ENCODE measurements at regions not wholly inside any gene's neighbourhood (a gene's known extent, or its start where the extent isn't known, plus 50 kb on each side); places are given as distances from the start of the nearest gene placed in this dataset.
A peak's percentile ranks its signal among the peaks of the same experiment; 100 is the strongest.

DNA sequence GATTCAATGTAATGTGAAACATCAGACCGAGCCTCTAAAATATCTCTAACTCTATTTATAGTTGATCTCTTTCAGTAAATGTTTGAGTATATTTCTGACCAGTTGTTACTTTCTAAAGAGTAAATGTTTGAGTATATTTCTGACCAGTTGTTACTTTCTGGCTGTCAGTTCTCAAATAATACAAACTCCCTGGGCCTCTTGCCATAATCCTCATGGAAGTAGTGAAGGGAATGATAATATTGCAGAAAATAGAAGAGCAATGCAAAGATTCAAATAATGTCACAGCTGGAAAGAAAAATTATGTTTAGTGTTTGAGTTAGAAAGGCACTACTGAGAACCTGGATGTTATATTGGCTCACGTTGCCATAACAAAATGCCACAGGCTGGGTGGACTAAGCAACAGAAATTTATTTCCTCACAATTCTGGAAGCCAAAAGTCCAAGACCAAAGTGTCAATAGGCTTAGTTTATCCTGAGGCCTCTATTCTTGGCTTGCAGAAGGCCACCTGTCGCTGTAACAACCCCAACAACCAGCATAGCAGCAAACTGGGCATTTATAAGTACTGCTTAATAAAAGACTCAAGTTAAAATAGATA lies 470.6 kb upstream of the BCHE start:
- no peaks in the 10 kb centered on the region for H3K27me3 ChIP-seq (ENCODE audit: insufficient read depth)
- no peak overlapping the region for H3K9ac ChIP-seq
- ChIA-PET POLR2A (no interaction called here), CTCF (no interaction called here)
- no peaks in the 10 kb centered on the region for H4K20me1 ChIP-seq (ENCODE audit: insufficient read depth)
- no peaks in the 10 kb centered on the region for H3K4me1 ChIP-seq (ENCODE audit: control insufficient read depth in 1 of 2, insufficient read depth in 2 of 2, low read depth in 1 of 2, low read length in 1 of 2)
- no peak overlapping the region for H2AFZ ChIP-seq (ENCODE audit: low read depth)
- H3K4me3 ChIP-seq (ENCODE audit: low read depth in 2 of 2, low read length in 1 of 2): no peak overlapping the region
- H3K36me3 ChIP-seq (replicated peaks in 1 of 2; ENCODE audit: control insufficient read depth in 1 of 2, insufficient read depth in 2 of 2, low read length in 1 of 2): no peaks in the 10 kb centered on the region
- no peaks in the 10 kb centered on the region for H3K9me2 ChIP-seq
- no peak overlapping the region for H3K4me2 ChIP-seq
- no peak for DNase-seq
- H3F3A ChIP-seq (replicated peaks; ENCODE audit: insufficient read depth): no peaks in the 10 kb centered on the region
- H3K79me2 ChIP-seq (ENCODE audit: insufficient read depth): no peaks in the 10 kb centered on the region
- WGBS (ENCODE audit: low lambda C conversion rate): 8% methylated on average over 3 of the region's 3 CpGs
- H3K9me3 ChIP-seq: no peaks in the 10 kb centered on the region
- H3K27ac ChIP-seq (ENCODE audit: low read depth in 2 of 2, low read length in 1 of 2): no peak overlapping the region
- no peak for TF ChIP-seq FOSL2 (IDR thresholded peaks at IDR 0.05; ENCODE audit: borderline replicate concordance, low read depth)

DNA sequence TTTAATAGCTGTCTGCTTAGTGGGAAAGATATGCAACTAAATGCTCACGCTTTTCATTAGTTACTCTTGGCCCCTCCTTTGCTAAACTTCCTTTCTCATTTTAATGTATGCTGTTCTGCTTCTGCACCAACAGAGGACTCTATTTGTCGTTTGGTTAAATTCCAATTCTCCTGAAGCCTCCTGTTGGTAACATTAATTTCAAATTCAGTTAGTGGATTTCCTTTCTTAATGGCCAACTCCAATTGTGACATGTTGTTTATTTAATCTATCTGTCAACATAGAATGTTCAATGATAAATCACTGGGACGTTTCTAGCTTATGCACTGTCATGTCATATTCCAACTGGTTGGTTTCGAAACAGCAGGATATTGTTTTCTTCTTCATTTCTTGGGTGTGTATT lies 467.4 kb upstream of the BCHE start:
- Histone ChIP-seq H2AFZ (ENCODE audit: low read depth) (no peak overlapping the region), H3K4me1 (ENCODE audit: control insufficient read depth in 1 of 2, insufficient read depth in 2 of 2, low read depth in 1 of 2, low read length in 1 of 2) (no peaks in the 10 kb centered on the region), H3K79me2 (ENCODE audit: insufficient read depth) (no peaks in the 10 kb centered on the region), H3K4me2 (no peak overlapping the region), H3K36me3 (replicated peaks in 1 of 2; ENCODE audit: control insufficient read depth in 1 of 2, insufficient read depth in 2 of 2, low read length in 1 of 2) (no peaks in the 10 kb centered on the region), H3K27ac (ENCODE audit: low read depth in 2 of 2, low read length in 1 of 2) (no peak overlapping the region), H3K9ac (no peak overlapping the region), H4K20me1 (ENCODE audit: insufficient read depth) (no peaks in the 10 kb centered on the region), H3K9me3 (no peaks in the 10 kb centered on the region), H3F3A (replicated peaks; ENCODE audit: insufficient read depth) (no peaks in the 10 kb centered on the region), H3K4me3 (ENCODE audit: low read depth in 2 of 2, low read length in 1 of 2) (no peak overlapping the region), H3K9me2 (no peaks in the 10 kb centered on the region), H3K27me3 (ENCODE audit: insufficient read depth) (no peaks in the 10 kb centered on the region)
- 9% methylated on average over 4 of the region's 4 CpGs for WGBS (ENCODE audit: low lambda C conversion rate)
- CTCF ChIA-PET: no interaction called here
- POLR2A ChIA-PET: no interaction called here
- no peak for DNase-seq
- no peak for TF ChIP-seq MEF2A (IDR thresholded peaks at IDR 0.05; ENCODE audit: borderline replicate concordance, low read depth)
- TF ChIP-seq JUND (IDR thresholded peaks at IDR 0.05): no peak
- TF ChIP-seq, protein P1, sequence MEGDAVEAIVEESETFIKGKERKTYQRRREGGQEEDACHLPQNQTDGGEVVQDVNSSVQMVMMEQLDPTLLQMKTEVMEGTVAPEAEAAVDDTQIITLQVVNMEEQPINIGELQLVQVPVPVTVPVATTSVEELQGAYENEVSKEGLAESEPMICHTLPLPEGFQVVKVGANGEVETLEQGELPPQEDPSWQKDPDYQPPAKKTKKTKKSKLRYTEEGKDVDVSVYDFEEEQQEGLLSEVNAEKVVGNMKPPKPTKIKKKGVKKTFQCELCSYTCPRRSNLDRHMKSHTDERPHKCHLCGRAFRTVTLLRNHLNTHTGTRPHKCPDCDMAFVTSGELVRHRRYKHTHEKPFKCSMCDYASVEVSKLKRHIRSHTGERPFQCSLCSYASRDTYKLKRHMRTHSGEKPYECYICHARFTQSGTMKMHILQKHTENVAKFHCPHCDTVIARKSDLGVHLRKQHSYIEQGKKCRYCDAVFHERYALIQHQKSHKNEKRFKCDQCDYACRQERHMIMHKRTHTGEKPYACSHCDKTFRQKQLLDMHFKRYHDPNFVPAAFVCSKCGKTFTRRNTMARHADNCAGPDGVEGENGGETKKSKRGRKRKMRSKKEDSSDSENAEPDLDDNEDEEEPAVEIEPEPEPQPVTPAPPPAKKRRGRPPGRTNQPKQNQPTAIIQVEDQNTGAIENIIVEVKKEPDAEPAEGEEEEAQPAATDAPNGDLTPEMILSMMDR (IDR thresholded peaks at IDR 0.05): peak; percentile 18; the same call in 1 of the 2 replicates
- TF ChIP-seq GABPA (IDR thresholded peaks at IDR 0.05; ENCODE audit: low read depth): no peak

DNA sequence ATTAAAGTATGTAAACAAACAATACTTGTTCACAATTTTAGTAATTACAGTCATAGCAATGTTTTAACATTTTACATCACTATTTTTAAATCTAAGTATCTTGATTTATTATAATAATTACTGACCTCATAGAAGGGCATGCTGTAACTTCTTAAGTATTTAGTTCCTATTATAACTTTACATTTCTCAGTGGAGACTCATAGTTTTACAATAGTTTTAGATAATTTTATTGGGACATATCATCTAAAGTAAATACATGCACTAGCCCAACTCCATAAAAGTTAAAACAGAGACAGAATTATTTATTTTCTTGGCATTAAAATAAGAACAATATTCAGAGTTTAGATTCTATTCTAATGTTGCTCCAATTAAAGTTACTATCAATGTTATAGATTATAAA lies 466.5 kb upstream of the BCHE start:
- Histone ChIP-seq H3K9ac (no peak overlapping the region), H3K4me2 (no peak overlapping the region), H3K4me1 (ENCODE audit: control insufficient read depth in 1 of 2, insufficient read depth in 2 of 2, low read depth in 1 of 2, low read length in 1 of 2) (no peaks in the 10 kb centered on the region), H3K36me3 (replicated peaks in 1 of 2; ENCODE audit: control insufficient read depth in 1 of 2, insufficient read depth in 2 of 2, low read length in 1 of 2) (no peaks in the 10 kb centered on the region), H3K4me3 (ENCODE audit: low read depth in 2 of 2, low read length in 1 of 2) (no peak overlapping the region), H4K20me1 (ENCODE audit: insufficient read depth) (no peaks in the 10 kb centered on the region), H3F3A (replicated peaks; ENCODE audit: insufficient read depth) (no peaks in the 10 kb centered on the region), H3K9me3 (no peaks in the 10 kb centered on the region), H3K27ac (ENCODE audit: low read depth in 2 of 2, low read length in 1 of 2) (no peak overlapping the region), H2AFZ (ENCODE audit: low read depth) (no peak overlapping the region), H3K9me2 (no peaks in the 10 kb centered on the region), H3K79me2 (ENCODE audit: insufficient read depth) (no peaks in the 10 kb centered on the region), H3K27me3 (ENCODE audit: insufficient read depth) (no peaks in the 10 kb centered on the region)
- no peak for DNase-seq
- POLR2A ChIA-PET: no interaction called here
- TF ChIP-seq NFIC (IDR thresholded peaks at IDR 0.05; ENCODE audit: borderline replicate concordance) (no peak), MXI1 (IDR thresholded peaks at IDR 0.05; ENCODE audit: low read depth, low read length) (no peak)
- CTCF ChIA-PET: no interaction called here
